HFF-Myc (cell line): ENCODE measurements at regions not wholly inside any gene's neighbourhood (a gene's known extent, or its start where the extent isn't known, plus 50 kb on each side); places are given as distances from the start of the nearest gene placed in this dataset.

ENCODE experiments used
- DNase-seq: peaks from one replicate; pipeline ENCODE4 v3.0.0-alpha.2; 2011; ENCODE audit warnings: low read depth; ENCODE audit errors: extremely low read depth
- H3K4me3 ChIP-seq: replicated peaks from 2 replicates; pipeline ENCODE4 v1.5.1; 2011; ENCODE audit warnings: low read depth, mild to moderate bottlenecking, control low read depth, low read length
- CTCF ChIP-seq: IDR thresholded peaks from 2 replicates; pipeline ENCODE4 v1.5.1; 2012; ENCODE audit warnings: mild to moderate bottlenecking, low read depth, low read length, control low read depth; ENCODE audit errors: missing control alignments

DNA sequence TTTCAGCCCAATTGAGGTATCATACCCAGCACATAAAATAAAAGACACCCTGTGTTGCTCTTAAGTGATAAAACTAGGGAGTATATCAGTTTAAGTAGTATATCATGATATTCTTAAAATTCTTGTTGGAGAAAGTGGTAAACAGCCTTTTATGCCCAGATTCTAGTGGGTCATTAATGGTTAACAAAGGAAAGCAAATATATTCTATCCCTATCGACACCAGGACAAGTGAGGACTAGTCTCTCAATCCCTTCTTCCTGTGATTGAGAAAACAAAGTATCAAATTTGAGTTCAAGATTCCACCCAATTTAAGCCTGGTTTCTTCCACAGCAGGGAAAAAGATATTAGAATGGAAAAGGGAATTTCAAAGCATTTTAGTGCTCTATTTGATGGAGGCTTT, 142.4 kb upstream of the IL12A start:
- H3K4me3 ChIP-seq = no peak overlapping the region
- no peak for TF ChIP-seq CTCF
- DNase-seq = no peak

GRCh38 chr3:159848348-159849118, 140.1 kb upstream of the IL12A start:
- no peak for TF ChIP-seq CTCF
- DNase-seq = no peak
- no peak overlapping the region for H3K4me3 ChIP-seq

- DNase-seq = no peak
- H3K4me3 ChIP-seq = no peak overlapping the region
- no peak for TF ChIP-seq CTCF
Measured at GRCh38 chr3:159850481-159850880, 138.2 kb upstream of the IL12A start.

- no peak for DNase-seq
- H3K4me3 ChIP-seq = peak overlapping the region; percentile 32; the same call in 1 of the 2 replicates
- no peak for TF ChIP-seq CTCF
Measured at GRCh38 chr3:159852266-159852665, 136.4 kb upstream of the IL12A start.

DNA sequence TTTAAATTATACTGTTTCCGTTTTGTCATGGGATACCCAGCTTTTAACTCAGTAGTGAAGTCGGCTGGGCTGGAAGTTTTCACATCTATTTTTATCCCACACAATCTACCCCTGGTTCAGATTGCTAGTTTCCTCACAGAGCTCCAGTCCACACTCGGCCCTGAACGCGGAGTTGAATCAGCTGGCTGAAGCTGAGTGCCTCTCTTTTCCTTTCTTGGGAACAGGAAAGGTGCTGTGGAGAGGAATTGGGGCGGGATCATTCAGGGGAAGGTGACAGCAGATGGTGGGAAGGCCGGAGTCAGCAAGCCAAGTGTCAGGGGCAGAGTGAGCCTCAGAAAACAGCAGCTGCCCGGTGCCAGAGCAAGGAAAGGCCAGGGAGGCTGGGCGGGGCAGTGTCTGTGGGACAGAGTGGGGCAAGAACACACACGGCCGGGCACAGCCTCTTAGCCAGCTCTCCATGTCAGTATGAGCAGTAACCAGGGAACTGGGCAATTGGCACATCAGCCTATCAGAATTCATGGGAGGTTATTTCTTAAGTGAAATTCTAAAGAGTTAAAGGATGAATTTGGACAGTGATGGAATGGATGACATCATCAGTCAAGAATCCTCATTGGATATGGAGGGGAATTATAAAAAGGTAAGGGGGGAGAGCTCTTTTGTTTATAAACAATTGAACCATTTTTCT, 135.7 kb upstream of the IL12A start:
- peak overlapping the region; percentile 32 for H3K4me3 ChIP-seq
- DNase-seq = no peak
- no peak for TF ChIP-seq CTCF

DNA sequence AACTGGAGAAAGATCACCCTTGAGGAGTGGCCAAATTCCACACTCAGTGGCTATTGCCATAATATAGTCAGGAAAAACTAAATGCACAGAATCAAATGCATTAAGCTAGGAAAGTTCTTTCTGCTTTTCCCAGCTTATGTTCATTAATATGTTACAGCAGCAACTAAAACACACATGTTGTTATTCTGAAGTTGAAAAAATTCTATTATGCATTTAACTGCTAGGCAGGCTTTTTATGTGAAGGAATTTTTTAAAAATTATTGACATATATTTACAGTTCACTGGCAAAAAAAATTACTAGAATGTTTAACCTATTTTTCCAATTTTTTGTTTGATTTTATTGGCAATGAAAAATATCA, 135.2 kb upstream of the IL12A start:
- peak overlapping the region; percentile 32 for H3K4me3 ChIP-seq
- no peak for TF ChIP-seq CTCF
- DNase-seq = no peak
